ENCODE measurements at regions not wholly inside any gene's neighbourhood (a gene's known extent, or its start where the extent isn't known, plus 50 kb on each side); places are given as distances from the start of the nearest gene placed in this dataset.

DNA sequence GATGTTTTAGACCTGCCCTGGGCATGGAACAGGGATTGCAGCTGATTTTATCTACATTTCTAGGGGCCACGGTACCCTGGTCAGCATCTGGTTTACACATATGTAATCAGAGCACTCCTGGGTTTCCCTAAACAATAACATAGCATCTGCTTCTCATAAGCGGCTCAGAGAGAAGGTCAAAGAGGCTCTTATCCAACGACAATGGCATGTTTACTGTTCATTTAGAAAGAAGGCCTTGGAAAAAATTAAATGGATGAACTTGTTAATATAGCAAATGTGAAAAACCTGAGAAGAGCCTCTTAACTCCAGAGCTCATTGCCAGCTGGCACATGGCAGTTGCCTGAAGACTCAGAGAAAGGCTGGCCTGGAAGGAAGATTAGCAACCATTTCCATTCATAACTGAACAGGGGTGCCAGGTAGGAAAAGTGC, 202.8 kb upstream of the THUMPD2 start:
- TF ChIP-seq, protein P1, sequence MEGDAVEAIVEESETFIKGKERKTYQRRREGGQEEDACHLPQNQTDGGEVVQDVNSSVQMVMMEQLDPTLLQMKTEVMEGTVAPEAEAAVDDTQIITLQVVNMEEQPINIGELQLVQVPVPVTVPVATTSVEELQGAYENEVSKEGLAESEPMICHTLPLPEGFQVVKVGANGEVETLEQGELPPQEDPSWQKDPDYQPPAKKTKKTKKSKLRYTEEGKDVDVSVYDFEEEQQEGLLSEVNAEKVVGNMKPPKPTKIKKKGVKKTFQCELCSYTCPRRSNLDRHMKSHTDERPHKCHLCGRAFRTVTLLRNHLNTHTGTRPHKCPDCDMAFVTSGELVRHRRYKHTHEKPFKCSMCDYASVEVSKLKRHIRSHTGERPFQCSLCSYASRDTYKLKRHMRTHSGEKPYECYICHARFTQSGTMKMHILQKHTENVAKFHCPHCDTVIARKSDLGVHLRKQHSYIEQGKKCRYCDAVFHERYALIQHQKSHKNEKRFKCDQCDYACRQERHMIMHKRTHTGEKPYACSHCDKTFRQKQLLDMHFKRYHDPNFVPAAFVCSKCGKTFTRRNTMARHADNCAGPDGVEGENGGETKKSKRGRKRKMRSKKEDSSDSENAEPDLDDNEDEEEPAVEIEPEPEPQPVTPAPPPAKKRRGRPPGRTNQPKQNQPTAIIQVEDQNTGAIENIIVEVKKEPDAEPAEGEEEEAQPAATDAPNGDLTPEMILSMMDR (IDR thresholded peaks at IDR 0.05), result no peak
- TF ChIP-seq, protein P2, sequence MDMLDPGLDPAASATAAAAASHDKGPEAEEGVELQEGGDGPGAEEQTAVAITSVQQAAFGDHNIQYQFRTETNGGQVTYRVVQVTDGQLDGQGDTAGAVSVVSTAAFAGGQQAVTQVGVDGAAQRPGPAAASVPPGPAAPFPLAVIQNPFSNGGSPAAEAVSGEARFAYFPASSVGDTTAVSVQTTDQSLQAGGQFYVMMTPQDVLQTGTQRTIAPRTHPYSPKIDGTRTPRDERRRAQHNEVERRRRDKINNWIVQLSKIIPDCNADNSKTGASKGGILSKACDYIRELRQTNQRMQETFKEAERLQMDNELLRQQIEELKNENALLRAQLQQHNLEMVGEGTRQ (CRISPR knock-in tag; IDR thresholded peaks at IDR 0.05), result no peak
- TF ChIP-seq NR2C2 (CRISPR knock-in tag; IDR thresholded peaks at IDR 0.05) (no peak), CREB1 (CRISPR knock-in tag; IDR thresholded peaks at IDR 0.05) (no peak), ZBTB21 (CRISPR knock-in tag; IDR thresholded peaks at IDR 0.05; ENCODE audit: borderline replicate concordance) (no peak), SP1 (CRISPR knock-in tag; conservative IDR thresholded peaks at IDR 0.05) (no peak), TCF7 (CRISPR knock-in tag; IDR thresholded peaks at IDR 0.05; ENCODE audit: low read depth) (no peak)
- TF ChIP-seq, protein P3, sequence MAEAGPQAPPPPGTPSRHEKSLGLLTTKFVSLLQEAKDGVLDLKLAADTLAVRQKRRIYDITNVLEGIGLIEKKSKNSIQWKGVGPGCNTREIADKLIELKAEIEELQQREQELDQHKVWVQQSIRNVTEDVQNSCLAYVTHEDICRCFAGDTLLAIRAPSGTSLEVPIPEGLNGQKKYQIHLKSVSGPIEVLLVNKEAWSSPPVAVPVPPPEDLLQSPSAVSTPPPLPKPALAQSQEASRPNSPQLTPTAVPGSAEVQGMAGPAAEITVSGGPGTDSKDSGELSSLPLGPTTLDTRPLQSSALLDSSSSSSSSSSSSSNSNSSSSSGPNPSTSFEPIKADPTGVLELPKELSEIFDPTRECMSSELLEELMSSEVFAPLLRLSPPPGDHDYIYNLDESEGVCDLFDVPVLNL (CRISPR knock-in tag; IDR thresholded peaks at IDR 0.05; ENCODE audit: borderline replicate concordance, low read depth), result no peak
- TF ChIP-seq, protein P4, sequence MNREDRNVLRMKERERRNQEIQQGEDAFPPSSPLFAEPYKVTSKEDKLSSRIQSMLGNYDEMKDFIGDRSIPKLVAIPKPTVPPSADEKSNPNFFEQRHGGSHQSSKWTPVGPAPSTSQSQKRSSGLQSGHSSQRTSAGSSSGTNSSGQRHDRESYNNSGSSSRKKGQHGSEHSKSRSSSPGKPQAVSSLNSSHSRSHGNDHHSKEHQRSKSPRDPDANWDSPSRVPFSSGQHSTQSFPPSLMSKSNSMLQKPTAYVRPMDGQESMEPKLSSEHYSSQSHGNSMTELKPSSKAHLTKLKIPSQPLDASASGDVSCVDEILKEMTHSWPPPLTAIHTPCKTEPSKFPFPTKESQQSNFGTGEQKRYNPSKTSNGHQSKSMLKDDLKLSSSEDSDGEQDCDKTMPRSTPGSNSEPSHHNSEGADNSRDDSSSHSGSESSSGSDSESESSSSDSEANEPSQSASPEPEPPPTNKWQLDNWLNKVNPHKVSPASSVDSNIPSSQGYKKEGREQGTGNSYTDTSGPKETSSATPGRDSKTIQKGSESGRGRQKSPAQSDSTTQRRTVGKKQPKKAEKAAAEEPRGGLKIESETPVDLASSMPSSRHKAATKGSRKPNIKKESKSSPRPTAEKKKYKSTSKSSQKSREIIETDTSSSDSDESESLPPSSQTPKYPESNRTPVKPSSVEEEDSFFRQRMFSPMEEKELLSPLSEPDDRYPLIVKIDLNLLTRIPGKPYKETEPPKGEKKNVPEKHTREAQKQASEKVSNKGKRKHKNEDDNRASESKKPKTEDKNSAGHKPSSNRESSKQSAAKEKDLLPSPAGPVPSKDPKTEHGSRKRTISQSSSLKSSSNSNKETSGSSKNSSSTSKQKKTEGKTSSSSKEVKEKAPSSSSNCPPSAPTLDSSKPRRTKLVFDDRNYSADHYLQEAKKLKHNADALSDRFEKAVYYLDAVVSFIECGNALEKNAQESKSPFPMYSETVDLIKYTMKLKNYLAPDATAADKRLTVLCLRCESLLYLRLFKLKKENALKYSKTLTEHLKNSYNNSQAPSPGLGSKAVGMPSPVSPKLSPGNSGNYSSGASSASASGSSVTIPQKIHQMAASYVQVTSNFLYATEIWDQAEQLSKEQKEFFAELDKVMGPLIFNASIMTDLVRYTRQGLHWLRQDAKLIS (CRISPR knock-in tag; IDR thresholded peaks at IDR 0.05; ENCODE audit: borderline replicate concordance), result no peak
- TF ChIP-seq, protein P5, sequence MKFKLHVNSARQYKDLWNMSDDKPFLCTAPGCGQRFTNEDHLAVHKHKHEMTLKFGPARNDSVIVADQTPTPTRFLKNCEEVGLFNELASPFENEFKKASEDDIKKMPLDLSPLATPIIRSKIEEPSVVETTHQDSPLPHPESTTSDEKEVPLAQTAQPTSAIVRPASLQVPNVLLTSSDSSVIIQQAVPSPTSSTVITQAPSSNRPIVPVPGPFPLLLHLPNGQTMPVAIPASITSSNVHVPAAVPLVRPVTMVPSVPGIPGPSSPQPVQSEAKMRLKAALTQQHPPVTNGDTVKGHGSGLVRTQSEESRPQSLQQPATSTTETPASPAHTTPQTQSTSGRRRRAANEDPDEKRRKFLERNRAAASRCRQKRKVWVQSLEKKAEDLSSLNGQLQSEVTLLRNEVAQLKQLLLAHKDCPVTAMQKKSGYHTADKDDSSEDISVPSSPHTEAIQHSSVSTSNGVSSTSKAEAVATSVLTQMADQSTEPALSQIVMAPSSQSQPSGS (CRISPR knock-in tag; IDR thresholded peaks at IDR 0.05; ENCODE audit: borderline replicate concordance, low read depth), result no peak

All from WTC11 (cell line).